ACC112 (cell line): ENCODE measurements at regions not wholly inside any gene's neighbourhood (a gene's known extent, or its start where the extent isn't known, plus 50 kb on each side); places are given as distances from the start of the nearest gene placed in this dataset.

ENCODE experiments used
- H2AFZ ChIP-seq: fragments of 200-600 bp; sonication (generic); one replicate; pipeline ENCODE4 v1.6.0; 2017; ENCODE audit warnings: antibody characterized with exemption, low read length; ENCODE audit not compliant: unreplicated experiment
- H3K27ac ChIP-seq: fragments of 200-600 bp; sonication (generic); 2 replicates; pipeline ENCODE4 v1.5.1; 2014; ENCODE audit warnings: low read depth, mild to moderate bottlenecking, antibody characterized with exemption, low read length, moderate library complexity
- H3K27me3 ChIP-seq: fragments of 200-600 bp; sonication (generic); 2 replicates; pipeline ENCODE4 v1.6.1; 2014; ENCODE audit warnings: mild to moderate bottlenecking, antibody characterized with exemption, low read length, moderate library complexity, mixed read lengths; ENCODE audit not compliant: insufficient read depth
- H3K36me3 ChIP-seq: fragments of 200-600 bp; sonication (generic); 2 replicates; pipeline ENCODE4 v1.6.1; 2016; ENCODE audit warnings: mild to moderate bottlenecking, antibody characterized with exemption, low read length, moderate library complexity, mixed read lengths; ENCODE audit not compliant: insufficient read depth
- H3K4me1 ChIP-seq: fragments of 200-600 bp; sonication (generic); one replicate; pipeline ENCODE4 v1.6.1; 2016; ENCODE audit warnings: low read length, mixed read lengths; ENCODE audit not compliant: insufficient read depth, unreplicated experiment, control insufficient read depth
- H3K4me3 ChIP-seq: fragments of 200-600 bp; sonication (generic); 2 replicates; pipeline ENCODE4 v1.5.1; 2014; ENCODE audit warnings: mild to moderate bottlenecking, low read depth, low read length
- H3K79me2 ChIP-seq: fragments of 200-600 bp; sonication (generic); one replicate; pipeline ENCODE4 v1.6.0; 2016; ENCODE audit warnings: low read length; ENCODE audit not compliant: control insufficient read depth, unreplicated experiment, insufficient read depth

GRCh38 chr5:74956278-74956677, 90.1 kb upstream of the FAM169A start:
- H2AFZ ChIP-seq = no peak overlapping the region
- H3K79me2 ChIP-seq = no peaks in the 10 kb centered on the region
- no peak overlapping the region for H3K4me3 ChIP-seq
- H3K36me3 ChIP-seq = no peaks in the 10 kb centered on the region
- no peaks in the 10 kb centered on the region for H3K27me3 ChIP-seq
- H3K4me1 ChIP-seq = peaks cover 19% of the 10 kb centered on the region
- H3K27ac ChIP-seq = no peak overlapping the region

- Histone ChIP-seq H3K27me3 (no peaks in the 10 kb centered on the region), H2AFZ (no peak overlapping the region), H3K79me2 (no peaks in the 10 kb centered on the region), H3K4me1 (peaks cover 24% of the 10 kb centered on the region), H3K27ac (peak overlapping the region; percentile 57), H3K4me3 (peak overlapping the region; percentile 47; the same call in 1 of the 2 replicates), H3K36me3 (no peaks in the 10 kb centered on the region)
Observed at GRCh38 chr5:74954919-74955318, 88.7 kb upstream of the FAM169A start.

GRCh38 chr5:74953937-74954720, 87.9 kb upstream of the FAM169A start:
- peaks cover 28% of the 10 kb centered on the region for H3K4me1 ChIP-seq
- peak overlapping the region; percentile 30 for H2AFZ ChIP-seq
- peak overlapping the region; percentile 47; the same call in 1 of the 2 replicates for H3K4me3 ChIP-seq
- H3K27me3 ChIP-seq = no peaks in the 10 kb centered on the region
- H3K79me2 ChIP-seq = no peaks in the 10 kb centered on the region
- no peaks in the 10 kb centered on the region for H3K36me3 ChIP-seq
- peak overlapping the region; percentile 57 for H3K27ac ChIP-seq

GRCh38 chr5:74953554-74953936, 87.4 kb upstream of the FAM169A start:
- H3K27me3 ChIP-seq = no peaks in the 10 kb centered on the region
- peaks cover 34% of the 10 kb centered on the region for H3K4me1 ChIP-seq
- no peak overlapping the region for H3K4me3 ChIP-seq
- no peaks in the 10 kb centered on the region for H3K79me2 ChIP-seq
- H3K27ac ChIP-seq = peak overlapping the region; percentile 57
- H3K36me3 ChIP-seq = no peaks in the 10 kb centered on the region
- H2AFZ ChIP-seq = peak overlapping the region; percentile 30

- Histone ChIP-seq H3K27ac (no peak overlapping the region), H3K27me3 (no peaks in the 10 kb centered on the region), H3K4me1 (peaks cover 36% of the 10 kb centered on the region), H3K4me3 (no peak overlapping the region), H3K79me2 (no peaks in the 10 kb centered on the region), H2AFZ (no peak overlapping the region), H3K36me3 (no peaks in the 10 kb centered on the region)
Observed at GRCh38 chr5:74952406-74952805, 86.2 kb upstream of the FAM169A start.

GRCh38 chr5:74951865-74952264, 85.7 kb upstream of the FAM169A start:
- no peak overlapping the region for H2AFZ ChIP-seq
- H3K27me3 ChIP-seq = no peaks in the 10 kb centered on the region
- no peak overlapping the region for H3K4me3 ChIP-seq
- H3K27ac ChIP-seq = no peak overlapping the region
- H3K36me3 ChIP-seq = no peaks in the 10 kb centered on the region
- peaks cover 36% of the 10 kb centered on the region for H3K4me1 ChIP-seq
- no peaks in the 10 kb centered on the region for H3K79me2 ChIP-seq

GRCh38 chr5:74950836-74951515, 84.8 kb upstream of the FAM169A start:
- Histone ChIP-seq H3K36me3 (no peaks in the 10 kb centered on the region), H3K27ac (no peak overlapping the region), H2AFZ (no peak overlapping the region), H3K27me3 (no peaks in the 10 kb centered on the region), H3K4me1 (peaks cover 36% of the 10 kb centered on the region), H3K4me3 (no peak overlapping the region), H3K79me2 (no peaks in the 10 kb centered on the region)

- H3K36me3 ChIP-seq = no peaks in the 10 kb centered on the region
- peak overlapping the region; percentile 93 for H2AFZ ChIP-seq
- H3K27me3 ChIP-seq = no peaks in the 10 kb centered on the region
- H3K4me1 ChIP-seq = peaks cover 37% of the 10 kb centered on the region
- H3K79me2 ChIP-seq = no peaks in the 10 kb centered on the region
- H3K4me3 ChIP-seq = no peak overlapping the region
- no peak overlapping the region for H3K27ac ChIP-seq
Observed at GRCh38 chr5:74949976-74950375, 83.8 kb upstream of the FAM169A start.

- no peaks in the 10 kb centered on the region for H3K36me3 ChIP-seq
- no peaks in the 10 kb centered on the region for H3K27me3 ChIP-seq
- no peak overlapping the region for H3K27ac ChIP-seq
- H3K4me3 ChIP-seq = no peak overlapping the region
- no peak overlapping the region for H2AFZ ChIP-seq
- H3K79me2 ChIP-seq = no peaks in the 10 kb centered on the region
- peaks cover 23% of the 10 kb centered on the region for H3K4me1 ChIP-seq
Observed at GRCh38 chr5:74948031-74948546, 81.9 kb upstream of the FAM169A start.

GRCh38 chr5:74946471-74946870, 80.3 kb upstream of the FAM169A start:
- H3K27me3 ChIP-seq = no peaks in the 10 kb centered on the region
- no peaks in the 10 kb centered on the region for H3K36me3 ChIP-seq
- no peaks in the 10 kb centered on the region for H3K79me2 ChIP-seq
- H3K27ac ChIP-seq = no peak overlapping the region
- H3K4me1 ChIP-seq = peaks cover 23% of the 10 kb centered on the region
- no peak overlapping the region for H2AFZ ChIP-seq
- no peak overlapping the region for H3K4me3 ChIP-seq
